H1 (cell line): ENCODE measurements at regions not wholly inside any gene's neighbourhood (a gene's known extent, or its start where the extent isn't known, plus 50 kb on each side); places are given as distances from the start of the nearest gene placed in this dataset.

Source experiments
- JUND ChIP-seq: IDR thresholded peaks from 2 replicates; pipeline ENCODE4 v1.6.1; 2011; ENCODE audit warnings: mild to moderate bottlenecking, improper control_type of control experiment, low read length
- POU5F1 ChIP-seq: IDR thresholded peaks from 2 replicates; pipeline ENCODE4 v1.6.1; 2011; ENCODE audit warnings: low read depth, mild to moderate bottlenecking, low read length, moderate library complexity
- SP1 ChIP-seq: IDR thresholded peaks from 2 replicates; pipeline ENCODE4 v1.6.1; 2011; ENCODE audit warnings: low read depth, low read length
- SUZ12 ChIP-seq: fragments of 200-600 bp; sonication (generic); IDR thresholded peaks from 2 replicates; pipeline ENCODE4 v1.6.1; 2012; ENCODE audit warnings: mild to moderate bottlenecking, inconsistent platforms, low read length, moderate library complexity, mixed read lengths
- YY1 ChIP-seq: IDR thresholded peaks from 2 replicates; pipeline ENCODE4 v1.6.1; 2011; ENCODE audit warnings: low read depth, mild to moderate bottlenecking, low read length

DNA sequence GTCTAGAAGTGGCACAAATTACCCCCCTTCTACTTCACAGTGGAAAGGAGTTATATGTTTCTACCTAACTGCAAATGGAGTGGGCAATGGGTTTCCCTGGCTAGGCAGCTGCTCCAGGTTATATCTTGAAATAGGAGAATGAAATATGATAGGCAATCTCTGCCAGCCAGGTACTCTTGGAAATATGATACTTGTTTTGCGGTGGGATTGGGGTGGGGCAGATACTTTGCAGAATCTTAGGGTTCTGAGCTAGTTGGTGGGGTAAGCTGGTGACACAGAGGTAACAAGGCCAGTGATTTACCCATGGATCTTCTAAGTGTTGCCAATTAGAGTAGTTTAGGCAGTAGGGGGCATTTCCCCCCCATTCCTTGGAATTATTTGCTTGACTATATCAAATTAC is 140.1 kb downstream of the ATP23 start (continued):
- TF ChIP-seq YY1 (no peak), SUZ12 (no peak), JUND (no peak), SP1 (no peak), POU5F1 (no peak)
